GM12892 (cell line): ENCODE measurements at regions not wholly inside any gene's neighbourhood (a gene's known extent, or its start where the extent isn't known, plus 50 kb on each side); places are given as distances from the start of the nearest gene placed in this dataset.

Experiments
- POLR2A ChIP-seq: IDR thresholded peaks from 2 replicates; pipeline ENCODE4 v1.6.1; 2011; ENCODE audit warnings: low read depth, low read length, control low read depth
- POLR2AphosphoS5 ChIP-seq: IDR thresholded peaks from 2 replicates; pipeline ENCODE4 v1.6.1; 2011; ENCODE audit warnings: low read depth, low read length, control low read depth
- TAF1 ChIP-seq: IDR thresholded peaks from 2 replicates; pipeline ENCODE4 v1.6.1; 2011; ENCODE audit warnings: low read depth, mild to moderate bottlenecking, control low read depth, low read length, borderline replicate concordance

DNA sequence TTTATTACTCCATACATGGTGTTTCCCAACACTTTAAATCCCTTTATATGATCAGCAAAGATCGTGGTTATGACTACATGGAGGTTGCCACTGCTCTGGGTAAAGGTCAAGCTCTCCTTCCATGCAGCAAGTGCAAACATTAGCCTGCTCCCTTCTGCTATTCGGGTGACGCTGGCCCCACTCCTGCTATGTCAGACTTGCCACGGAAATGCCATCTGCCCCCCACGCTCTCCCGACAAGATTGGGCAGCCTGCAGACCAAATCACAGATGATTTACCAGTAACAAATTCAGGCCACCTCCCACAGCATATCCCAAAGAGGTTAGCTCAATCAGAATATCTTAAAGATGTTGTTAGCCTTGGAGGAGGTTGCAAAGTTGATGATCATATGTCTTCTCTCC lies 77.8 kb upstream of the MGMT start:
- TF ChIP-seq POLR2A = no peak
- no peak for TF ChIP-seq POLR2AphosphoS5
- TF ChIP-seq TAF1 = no peak
